Trophoblast cell (in vitro differentiated cells and primary cell): ENCODE measurements at regions not wholly inside any gene's neighbourhood (a gene's known extent, or its start where the extent isn't known, plus 50 kb on each side); places are given as distances from the start of the nearest gene placed in this dataset.

Experiments
- DNase-seq, 2 donors: peaks; one replicate each; pipeline ENCODE4 v3.0.0-alpha.2; 2016
- H2AFZ ChIP-seq: 2 replicates; pipeline ENCODE4 v1.6.1; 2013; ENCODE audit warnings: low read length, moderate library complexity, mild to moderate bottlenecking; ENCODE audit not compliant: insufficient read depth, poor library complexity
- H2AK5ac ChIP-seq: 2 replicates; pipeline ENCODE4 v1.6.1; 2013; ENCODE audit warnings: mild to moderate bottlenecking, low read length
- H2BK120ac ChIP-seq: 2 replicates; pipeline ENCODE4 v1.6.1; 2013; ENCODE audit warnings: low read length, mild to moderate bottlenecking, moderate library complexity; ENCODE audit not compliant: insufficient read depth, poor library complexity
- H2BK12ac ChIP-seq: 2 replicates; pipeline ENCODE4 v1.6.1; 2013; ENCODE audit warnings: mild to moderate bottlenecking, low read length, moderate library complexity
- H2BK5ac ChIP-seq: 2 replicates; pipeline ENCODE4 v1.6.1; 2013; ENCODE audit warnings: low read length, low read depth, moderate library complexity, mild to moderate bottlenecking; ENCODE audit not compliant: poor library complexity
- H3K14ac ChIP-seq: 2 replicates; pipeline ENCODE4 v1.6.1; 2013; ENCODE audit warnings: mild to moderate bottlenecking, low read length
- H3K18ac ChIP-seq: 2 replicates; pipeline ENCODE4 v1.6.1; 2013; ENCODE audit warnings: mild to moderate bottlenecking, low read length
- H3K23ac ChIP-seq: 2 replicates; pipeline ENCODE4 v1.6.1; 2013; ENCODE audit warnings: low read length
- H3K27ac ChIP-seq: 2 replicates; pipeline ENCODE4 v1.5.1; 2013; ENCODE audit warnings: low read depth, mild to moderate bottlenecking, inconsistent platforms, low read length, moderate library complexity
- H3K27me3 ChIP-seq: 2 replicates; pipeline ENCODE4 v1.6.1; 2013; ENCODE audit warnings: inconsistent platforms, mild to moderate bottlenecking, low read length, moderate library complexity; ENCODE audit not compliant: insufficient read depth
- H3K36me3 ChIP-seq, 2 experiments: 1 replicate in 1 of 2; 2 replicates in 1 of 2; pipeline ENCODE4 v1.6.1; 2013; ENCODE audit warnings: low read length in 2 of 2, mild to moderate bottlenecking in 2 of 2, moderate library complexity in 1 of 2; ENCODE audit not compliant: insufficient read depth in 2 of 2, control insufficient read depth in 1 of 2
- H3K4ac ChIP-seq: 2 replicates; pipeline ENCODE4 v1.6.1; 2013; ENCODE audit warnings: low read depth, mild to moderate bottlenecking, low read length, moderate library complexity
- H3K4me1 ChIP-seq, 2 experiments: 1 replicate in 1 of 2; 2 replicates in 1 of 2; pipeline ENCODE4 v1.6.1; 2013; ENCODE audit warnings: low read length in 2 of 2, mild to moderate bottlenecking in 2 of 2, moderate library complexity in 1 of 2; ENCODE audit not compliant: insufficient read depth in 2 of 2, control insufficient read depth in 1 of 2
- H3K4me2 ChIP-seq: 2 replicates; pipeline ENCODE4 v1.6.1; 2013; ENCODE audit warnings: inconsistent platforms, mild to moderate bottlenecking, low read length, moderate library complexity
- H3K4me3 ChIP-seq: 2 replicates; pipeline ENCODE4 v1.5.1; 2013; ENCODE audit warnings: mild to moderate bottlenecking, low read depth, low read length, inconsistent platforms
- H3K79me1 ChIP-seq: one replicate; pipeline ENCODE4 v1.6.1; 2013; ENCODE audit warnings: low read length
- H3K79me2 ChIP-seq: 2 replicates; pipeline ENCODE4 v1.6.1; 2013; ENCODE audit warnings: low read length, mild to moderate bottlenecking; ENCODE audit not compliant: control insufficient read depth, insufficient read depth, poor library complexity
- H3K9ac ChIP-seq: 2 replicates; pipeline ENCODE4 v1.6.1; 2013; ENCODE audit warnings: mild to moderate bottlenecking, low read length
- H3K9me3 ChIP-seq: 2 replicates; pipeline ENCODE4 v1.6.1; 2013; ENCODE audit warnings: low read depth, mild to moderate bottlenecking, control low read depth, inconsistent platforms, low read length; ENCODE audit not compliant: insufficient read depth
- H4K12ac ChIP-seq: 2 replicates; pipeline ENCODE4 v1.6.1; 2013; ENCODE audit warnings: low read depth, mild to moderate bottlenecking, low read length, moderate library complexity
- H4K8ac ChIP-seq: 2 replicates; pipeline ENCODE4 v1.6.1; 2013; ENCODE audit warnings: low read depth, mild to moderate bottlenecking, low read length, moderate library complexity
- H4K91ac ChIP-seq: one replicate; pipeline ENCODE4 v1.6.1; 2013; ENCODE audit warnings: low read depth, mild to moderate bottlenecking, low read length, moderate library complexity
- WGBS: extraction: QIAGEN DNeasy Blood & Tissue Kit; methylation state at CpG from one replicate; pipeline ENCODE4 v1.1.7; 2013; ENCODE audit warnings: missing lambda C conversion rate; ENCODE audit not compliant: insufficient read length, insufficient coverage; ENCODE audit errors: extremely low coverage; 5-methylcytosine and 5-hydroxymethylcytosine counted together

- peaks cover 2 to 3% of the 10 kb centered on the region in 2 experiments for H3K4me1 ChIP-seq
- H3K4me3 ChIP-seq: no peak overlapping the region
- no peak overlapping the region for H3K18ac ChIP-seq
- no peak overlapping the region for H2BK120ac ChIP-seq
- no CpG with 5 or more reads among the region's 6 CpGs for WGBS
- H4K12ac ChIP-seq: no peak overlapping the region
- no peak overlapping the region for H3K4ac ChIP-seq
- H3K27ac ChIP-seq: no peak overlapping the region
- no peak overlapping the region for H2BK12ac ChIP-seq
- no peak overlapping the region for H3K14ac ChIP-seq
- H3K79me2 ChIP-seq: no peaks in the 10 kb centered on the region
- H2AFZ ChIP-seq: no peak overlapping the region
- H4K8ac ChIP-seq: no peak overlapping the region
- no peak overlapping the region for H3K23ac ChIP-seq
- no peaks in the 10 kb centered on the region for H3K79me1 ChIP-seq
- no peak overlapping the region for H2BK5ac ChIP-seq
- H3K27me3 ChIP-seq: peaks cover 16% of the 10 kb centered on the region
- H3K9ac ChIP-seq: no peak overlapping the region
- H3K9me3 ChIP-seq: no peaks in the 10 kb centered on the region
- no peak for DNase-seq
- no peak overlapping the region for H2AK5ac ChIP-seq
- no peak overlapping the region for H4K91ac ChIP-seq
- H3K36me3 ChIP-seq: no peaks in the 10 kb centered on the region
- H3K4me2 ChIP-seq: no peak overlapping the region
Measured at GRCh38 chr9:96133321-96134021, 168.5 kb downstream of the HSD17B3 start.

- Histone ChIP-seq H3K4me3 (no peak overlapping the region), H2BK12ac (no peak overlapping the region), H3K79me1 (no peaks in the 10 kb centered on the region), H2AK5ac (no peak overlapping the region), H3K27ac (no peak overlapping the region), H3K79me2 (no peaks in the 10 kb centered on the region), H4K91ac (no peak overlapping the region), H3K9ac (no peak overlapping the region), H3K4me2 (no peak overlapping the region), H3K23ac (no peak overlapping the region), H2BK120ac (no peak overlapping the region), H2AFZ (no peak overlapping the region), H3K14ac (no peak overlapping the region), H3K36me3 (no peaks in the 10 kb centered on the region), H3K4me1 (peaks cover 2 to 3% of the 10 kb centered on the region in 2 experiments), H3K27me3 (peaks cover 16% of the 10 kb centered on the region), H3K4ac (no peak overlapping the region), H4K8ac (no peak overlapping the region), H4K12ac (no peak overlapping the region), H3K18ac (no peak overlapping the region), H3K9me3 (no peaks in the 10 kb centered on the region), H2BK5ac (no peak overlapping the region)
- no peak for DNase-seq
- no CpG with 5 or more reads among the region's 4 CpGs for WGBS
Measured at GRCh38 chr9:96131825-96132224, 170.2 kb downstream of the HSD17B3 start.

GRCh38 chr9:96130970-96131369 is 171.0 kb downstream of the HSD17B3 start:
- Histone ChIP-seq H2BK120ac (no peak overlapping the region), H3K4me1 (peaks cover 2 to 3% of the 10 kb centered on the region in 2 experiments), H3K27me3 (peaks cover 16% of the 10 kb centered on the region), H2BK12ac (no peak overlapping the region), H3K79me2 (no peaks in the 10 kb centered on the region), H3K18ac (no peak overlapping the region), H3K4me2 (no peak overlapping the region), H2AK5ac (no peak overlapping the region), H3K9ac (no peak overlapping the region), H3K4ac (no peak overlapping the region), H3K4me3 (no peak overlapping the region), H4K91ac (no peak overlapping the region), H3K9me3 (no peaks in the 10 kb centered on the region), H3K79me1 (no peaks in the 10 kb centered on the region), H4K12ac (no peak overlapping the region), H3K23ac (no peak overlapping the region), H2BK5ac (no peak overlapping the region), H3K27ac (no peak overlapping the region), H3K14ac (no peak overlapping the region), H4K8ac (no peak overlapping the region), H3K36me3 (no peaks in the 10 kb centered on the region), H2AFZ (no peak overlapping the region)
- peak in 1 of 2 donors; percentile 37 for DNase-seq
- no CpG with 5 or more reads among the region's 3 CpGs for WGBS

- no peak overlapping the region for H3K4me3 ChIP-seq
- no peak overlapping the region for H2BK12ac ChIP-seq
- no peaks in the 10 kb centered on the region for H3K79me1 ChIP-seq
- H2AK5ac ChIP-seq: no peak overlapping the region
- no peaks in the 10 kb centered on the region for H3K79me2 ChIP-seq
- no peak for DNase-seq
- no peak overlapping the region for H3K4ac ChIP-seq
- peak overlapping the region; percentile 6 for H3K4me2 ChIP-seq
- no CpG with 5 or more reads among the region's 6 CpGs for WGBS
- no peaks in the 10 kb centered on the region for H3K9me3 ChIP-seq
- H4K12ac ChIP-seq: no peak overlapping the region
- H3K36me3 ChIP-seq: no peaks in the 10 kb centered on the region
- H3K18ac ChIP-seq: no peak overlapping the region
- H3K27me3 ChIP-seq: peaks cover 16% of the 10 kb centered on the region
- H2BK120ac ChIP-seq: no peak overlapping the region
- no peak overlapping the region for H3K9ac ChIP-seq
- H3K23ac ChIP-seq: no peak overlapping the region
- H3K4me1 ChIP-seq: peaks cover 2 to 3% of the 10 kb centered on the region in 2 experiments
- H3K27ac ChIP-seq: no peak overlapping the region
- no peak overlapping the region for H4K8ac ChIP-seq
- H2AFZ ChIP-seq: no peak overlapping the region
- no peak overlapping the region for H3K14ac ChIP-seq
- H4K91ac ChIP-seq: no peak overlapping the region
- no peak overlapping the region for H2BK5ac ChIP-seq
Measured at GRCh38 chr9:96129747-96130146, 172.2 kb downstream of the HSD17B3 start.
